Pulmonary artery endothelial cell (primary cell): ENCODE measurements at regions not wholly inside any gene's neighbourhood (a gene's known extent, or its start where the extent isn't known, plus 50 kb on each side); places are given as distances from the start of the nearest gene placed in this dataset.
"Not testable (repeated sequence)": the region's sequence is repeated elsewhere in the genome, so short reads cannot be mapped to it uniquely, and the experiment has no call there.

ENCODE experiments used
- DNase-seq: peaks from one replicate; pipeline ENCODE4 v3.0.0-alpha.2; 2011; ENCODE audit warnings: low read depth, low spot score

DNA sequence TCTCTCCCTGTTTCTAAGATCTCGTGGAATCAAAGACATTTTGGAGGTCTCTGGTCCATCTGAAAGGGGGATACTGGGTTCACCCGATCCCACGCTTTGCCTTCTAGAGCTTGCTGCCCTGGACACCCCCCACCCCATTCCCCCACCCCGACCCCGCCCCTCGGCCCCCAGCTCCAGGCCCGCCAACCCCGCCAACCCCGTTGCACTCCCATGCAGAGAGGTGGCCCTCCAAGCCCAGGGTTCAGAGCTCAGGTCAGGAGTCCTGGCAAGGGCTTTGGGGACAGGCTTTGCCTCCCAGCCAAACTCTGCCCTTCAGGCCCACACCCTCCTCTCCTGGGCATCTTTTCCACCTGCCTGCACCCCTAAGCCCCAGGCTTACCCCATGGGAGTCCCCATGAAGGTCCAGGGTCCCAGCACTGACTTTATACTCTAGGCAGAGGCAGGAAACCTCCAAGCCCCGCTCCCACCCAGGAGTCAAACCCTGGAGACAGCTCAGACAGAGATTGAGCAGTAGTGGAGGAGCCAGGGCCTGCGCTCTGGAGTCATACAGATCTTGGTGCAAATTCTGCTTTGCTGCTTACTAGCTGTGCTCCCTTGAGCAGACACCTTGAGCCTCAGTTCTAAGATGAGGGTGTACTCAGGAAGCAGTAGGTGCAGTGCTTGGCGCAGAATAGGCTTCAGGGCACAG lies 155.9 kb downstream of the FOXD2 start:
- no peak for DNase-seq

DNA sequence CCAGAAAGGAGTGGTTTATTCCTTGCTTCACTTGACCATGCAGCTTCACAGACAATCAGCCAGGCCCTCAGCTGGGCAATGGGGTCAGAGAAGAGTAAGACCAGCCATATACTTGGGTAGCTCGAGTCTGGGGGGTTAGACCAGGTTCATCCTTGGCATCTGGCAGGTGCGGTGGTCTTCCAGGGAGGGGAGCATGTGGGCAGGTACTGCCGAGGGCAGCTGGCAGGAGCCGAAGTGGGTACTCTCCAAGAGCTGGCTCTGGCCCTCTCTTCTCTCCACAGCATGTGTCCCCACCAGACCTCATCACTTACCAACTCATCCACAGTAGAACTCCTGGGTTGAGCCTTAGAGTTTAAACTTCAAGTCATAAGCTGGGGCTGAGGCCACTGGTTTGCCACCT lies 156.8 kb downstream of the FOXD2 start:
- DNase-seq = no peak

DNA sequence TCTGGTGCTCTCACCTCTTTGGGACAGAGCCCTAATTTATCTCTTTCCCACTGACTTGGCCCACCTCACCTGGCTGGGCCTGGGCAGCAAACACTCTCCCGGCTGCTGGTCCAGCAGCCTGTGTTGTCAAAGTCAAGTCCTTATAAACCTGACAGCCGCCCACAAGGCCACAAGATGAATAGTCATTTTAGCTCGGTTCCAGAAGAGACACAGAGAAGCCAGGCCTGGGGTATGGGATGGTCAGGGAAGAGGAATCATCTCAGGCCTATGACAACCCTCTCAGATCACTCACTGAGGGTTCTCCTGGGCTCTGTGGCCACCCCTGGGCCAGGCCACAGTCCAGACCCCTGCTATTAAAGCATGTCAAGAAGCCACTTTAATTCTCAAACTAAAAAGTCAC lies 158.5 kb downstream of the FOXD2 start:
- no peak for DNase-seq

DNA sequence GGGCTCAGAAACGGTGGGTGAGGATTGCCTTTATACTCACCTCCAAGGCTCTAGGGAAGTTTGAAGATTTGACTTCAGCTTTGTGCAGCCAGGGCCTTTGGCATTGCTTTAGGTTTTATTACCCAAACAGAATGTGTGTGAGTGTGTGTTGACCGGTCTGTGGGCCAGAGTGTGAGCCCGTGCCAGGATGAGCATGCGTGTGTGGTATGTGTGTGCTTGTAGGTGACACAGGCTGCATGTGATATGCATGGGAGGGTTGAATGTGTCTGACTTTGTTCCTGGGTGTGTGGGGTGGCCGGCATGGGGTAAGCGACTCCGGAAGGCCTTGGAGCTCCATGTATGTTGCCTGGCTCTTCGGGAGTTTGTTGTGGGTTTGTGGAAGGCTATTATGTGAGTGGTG lies 160.5 kb downstream of the FOXD2 start:
- no peak for DNase-seq

DNA sequence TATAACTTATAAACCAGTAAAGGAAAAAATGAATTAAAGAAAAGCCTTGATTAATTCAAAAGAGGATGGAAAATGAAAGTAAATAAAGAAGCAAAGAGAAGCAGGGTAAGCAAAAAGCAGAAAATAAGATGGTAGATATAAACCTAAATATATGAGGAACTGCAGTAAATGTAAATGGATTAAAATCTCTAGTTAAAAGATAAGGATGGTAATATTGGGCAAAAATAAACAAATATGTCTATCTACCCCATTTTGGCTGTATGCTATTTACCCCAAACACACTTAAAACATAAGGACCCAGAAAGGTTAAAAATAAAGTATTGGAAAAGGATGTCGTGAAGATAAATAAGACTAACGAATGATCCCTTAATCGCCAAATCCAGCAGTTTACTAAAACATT lies 161.9 kb downstream of the FOXD2 start:
- no peak for DNase-seq

DNA sequence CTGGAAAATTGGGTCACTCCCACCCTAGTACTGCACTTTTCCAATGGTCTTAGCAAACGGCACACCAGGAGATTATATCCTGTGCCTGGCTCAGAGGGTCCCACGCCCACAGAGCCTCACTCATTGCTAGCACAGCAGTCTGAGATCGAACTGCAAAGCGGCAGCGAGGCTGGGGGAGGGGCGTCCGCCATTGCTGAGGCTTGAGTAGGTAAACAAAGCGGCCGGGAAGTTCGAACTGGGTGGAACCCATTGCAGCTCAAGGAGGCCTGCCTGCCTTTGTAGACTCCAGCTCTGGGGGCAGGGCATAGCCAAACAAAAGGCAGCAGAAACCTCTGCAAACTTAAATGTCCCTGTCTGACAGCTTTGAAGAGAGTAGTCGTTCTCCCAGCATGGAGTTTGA lies 164.6 kb downstream of the FOXD2 start:
- DNase-seq = not testable (repeated sequence)

DNA sequence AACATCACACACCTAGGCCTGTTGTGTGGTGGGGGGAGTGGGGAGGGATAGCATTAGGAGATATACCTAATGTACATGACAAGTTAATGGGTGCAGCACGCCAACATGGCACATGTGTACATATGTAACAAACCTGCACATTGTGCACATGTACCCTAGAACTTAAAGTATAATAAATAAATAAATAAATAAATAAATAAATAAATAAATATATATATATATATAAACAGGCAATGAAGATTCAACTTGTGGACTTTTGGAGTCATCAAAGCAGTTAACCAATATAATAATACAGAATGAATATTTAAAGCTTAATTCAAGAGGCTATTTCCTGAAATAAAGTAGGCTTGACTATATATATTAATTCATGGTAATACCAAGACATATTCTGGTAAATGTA lies 167.0 kb downstream of the FOXD2 start:
- DNase-seq = not testable (repeated sequence)

DNA sequence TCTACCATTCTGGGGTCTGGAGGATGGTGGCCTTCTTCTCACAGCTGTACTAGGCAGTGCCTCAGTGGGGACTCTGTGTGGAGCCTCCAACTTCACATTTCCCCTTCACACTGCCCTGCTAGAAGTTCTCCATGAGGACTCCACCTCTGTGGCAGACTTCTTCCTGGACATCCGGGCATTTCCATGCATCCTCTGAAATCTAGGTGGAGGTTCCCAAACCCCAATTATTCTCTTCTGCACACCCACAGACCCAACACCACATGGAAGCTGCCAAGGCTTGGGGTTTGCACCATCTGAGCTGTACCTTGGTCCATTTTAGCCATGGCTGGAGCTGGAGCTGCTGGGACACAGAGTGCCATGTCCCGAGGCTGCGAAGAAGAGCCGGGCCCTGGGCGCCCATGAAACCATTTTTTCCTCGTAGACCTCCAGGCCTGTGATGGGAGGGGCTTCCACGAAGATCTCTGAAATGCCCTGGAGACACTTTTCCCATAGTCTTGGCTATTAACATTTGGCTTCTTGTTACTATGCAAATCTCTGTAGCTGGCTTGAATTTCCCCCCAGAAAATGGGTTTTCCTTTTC lies 170.5 kb downstream of the FOXD2 start:
- DNase-seq = no peak

DNA sequence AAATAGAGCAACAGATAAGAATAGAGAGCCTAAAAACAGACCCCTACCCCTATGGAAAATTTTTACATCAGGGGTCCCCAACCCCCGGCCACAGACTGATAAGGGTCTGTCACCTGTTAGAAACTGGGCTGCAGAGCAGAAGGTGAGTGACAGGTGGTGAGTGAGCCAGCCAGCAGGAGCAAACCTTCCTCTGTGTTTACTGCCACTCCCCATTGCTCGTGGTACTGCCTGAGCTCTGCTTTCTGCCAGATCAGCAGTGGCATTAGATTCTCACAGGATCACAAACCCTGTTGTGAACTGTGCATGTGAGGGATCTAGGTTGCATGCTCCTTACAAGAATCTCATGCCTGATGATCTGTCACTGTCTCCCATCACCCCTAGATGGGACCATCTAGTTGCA lies 174.1 kb downstream of the FOXD2 start:
- DNase-seq = no peak

DNA sequence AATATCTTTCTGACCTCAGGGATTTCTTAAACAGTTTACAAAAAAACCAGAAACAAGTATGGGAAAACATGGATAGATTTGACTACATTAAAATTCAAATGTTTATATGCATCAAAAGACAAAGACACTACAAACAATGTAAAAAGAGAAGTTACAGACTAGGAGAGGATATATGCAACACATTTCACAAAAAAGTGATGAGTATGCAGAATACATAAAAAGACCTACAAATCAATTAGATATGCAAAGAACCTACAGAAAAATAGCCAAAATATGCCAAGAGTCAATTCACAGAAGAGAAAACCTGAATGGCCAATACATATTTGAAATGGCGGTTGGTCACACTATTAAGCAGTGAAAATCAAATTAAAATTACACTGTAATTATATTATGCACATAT lies 175.0 kb downstream of the FOXD2 start:
- DNase-seq = no peak

DNA sequence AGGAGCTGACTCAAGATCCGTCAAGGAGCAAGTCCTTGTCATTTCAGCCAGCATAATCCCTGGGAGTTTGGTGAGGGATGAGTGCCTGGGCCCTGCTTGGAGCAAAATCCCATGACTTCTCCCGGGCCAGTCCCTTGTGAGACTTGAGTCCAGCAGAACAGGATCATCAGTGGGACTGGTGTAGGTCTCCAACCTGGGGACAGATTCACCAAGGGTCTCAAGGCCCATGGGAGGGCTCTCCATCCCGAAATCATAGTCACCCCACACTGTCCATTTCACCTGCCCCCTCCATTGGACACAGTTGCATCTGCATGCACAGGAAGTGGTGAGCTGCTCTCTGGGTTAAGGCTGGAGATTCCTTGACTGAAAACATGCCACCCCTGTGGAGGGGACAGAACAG lies 178.2 kb downstream of the FOXD2 start:
- DNase-seq = no peak

DNA sequence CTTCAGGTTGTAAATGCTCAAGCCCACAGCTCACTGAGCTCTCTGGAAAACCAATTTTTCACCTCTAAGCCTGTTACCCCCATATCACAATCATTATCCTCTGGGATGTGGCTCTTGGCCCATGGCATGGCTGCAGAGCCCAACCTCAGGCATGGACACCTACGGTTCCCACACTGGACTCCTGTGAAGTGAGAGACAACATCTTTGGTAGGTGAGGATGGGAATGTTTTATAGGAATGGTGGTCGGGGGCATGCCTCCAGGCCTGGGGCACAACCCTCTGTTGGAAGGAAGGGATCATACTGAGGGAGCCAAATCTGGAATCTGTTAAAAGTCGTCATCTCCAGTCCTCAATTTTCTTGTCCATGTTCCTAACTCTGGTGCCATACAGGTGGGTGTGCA lies 179.1 kb downstream of the FOXD2 start:
- no peak for DNase-seq

DNA sequence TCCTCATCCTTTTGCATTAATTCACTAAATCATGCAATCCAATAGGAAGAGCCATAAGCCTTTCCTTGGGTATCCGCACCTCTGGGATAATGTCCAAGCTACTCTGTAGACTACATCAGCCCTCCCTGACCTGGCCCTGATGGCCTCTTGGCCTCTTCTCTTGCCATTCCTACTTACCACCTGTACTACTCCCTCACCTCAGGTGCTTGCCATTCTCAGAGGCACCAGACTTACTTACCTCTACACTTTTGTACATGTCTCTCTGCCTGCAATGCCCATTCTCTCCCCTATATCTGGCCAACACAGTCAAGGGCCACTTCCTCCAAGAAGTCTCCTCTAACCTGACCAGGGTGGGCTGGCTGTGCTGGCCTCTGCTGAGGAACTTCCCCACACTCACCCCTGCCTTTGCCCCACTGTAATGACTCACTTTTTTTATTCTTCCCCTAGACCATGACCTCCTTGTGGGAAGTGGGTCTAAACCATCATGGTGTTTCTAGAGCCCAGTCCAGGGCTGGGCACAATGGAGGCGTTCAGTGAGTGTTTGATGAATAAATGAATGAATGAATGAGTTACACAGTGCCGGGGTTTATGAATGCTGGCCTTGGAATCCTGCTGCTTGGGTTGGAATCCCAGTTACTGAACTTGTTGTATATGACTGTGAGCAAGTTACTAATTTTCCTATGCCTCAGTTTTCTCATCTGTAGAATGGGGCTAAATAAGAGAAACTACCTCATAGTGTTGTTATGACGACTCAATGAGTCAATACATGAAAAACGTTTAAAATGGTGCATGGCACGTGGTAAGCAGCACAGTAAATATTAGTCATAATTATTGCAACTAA lies 179.8 kb downstream of the FOXD2 start:
- no peak for DNase-seq

DNA sequence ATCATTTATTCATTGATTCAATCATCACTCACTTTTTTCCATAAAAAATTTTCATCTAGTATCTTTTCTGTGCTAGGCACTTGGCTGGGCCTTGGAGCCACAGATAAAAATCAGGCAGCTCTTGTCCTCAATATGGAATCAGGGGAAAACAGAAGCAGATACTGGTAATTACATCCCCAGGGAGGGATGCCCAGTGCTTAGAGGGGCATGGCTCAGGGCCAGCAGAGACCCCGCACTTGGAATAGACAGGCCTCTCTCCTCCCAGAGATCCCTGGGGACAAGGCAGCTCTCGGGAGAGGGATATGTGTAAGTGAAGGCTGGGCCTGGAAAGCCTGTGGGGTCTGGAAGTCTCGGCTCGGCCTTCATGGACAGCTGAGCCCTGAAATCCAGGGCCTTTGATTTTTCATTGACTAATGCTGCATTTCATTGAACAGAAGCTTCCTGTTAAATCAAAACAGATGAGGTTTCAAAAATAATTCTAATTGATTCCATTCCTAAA lies 180.4 kb downstream of the FOXD2 start:
- DNase-seq = no peak

DNA sequence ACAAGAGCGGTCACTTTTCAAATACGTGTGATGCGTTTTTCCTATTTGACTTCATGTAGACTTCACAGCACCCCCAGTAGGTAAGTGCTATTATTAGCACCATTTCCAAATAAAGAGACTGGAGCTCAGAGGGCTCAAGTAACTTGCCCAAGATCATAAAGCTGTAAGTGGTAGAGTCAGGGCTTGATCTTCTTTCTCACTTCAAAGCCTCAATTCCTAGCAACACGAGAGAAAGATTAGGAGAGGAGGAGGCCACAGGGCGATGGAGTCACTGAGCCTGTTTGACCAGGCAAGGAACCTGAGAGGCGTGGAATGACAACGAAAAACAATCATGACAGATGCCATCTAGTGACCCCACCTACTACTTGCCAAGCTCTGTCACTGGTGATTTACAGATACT lies 181.0 kb downstream of the FOXD2 start:
- DNase-seq = no peak

DNA sequence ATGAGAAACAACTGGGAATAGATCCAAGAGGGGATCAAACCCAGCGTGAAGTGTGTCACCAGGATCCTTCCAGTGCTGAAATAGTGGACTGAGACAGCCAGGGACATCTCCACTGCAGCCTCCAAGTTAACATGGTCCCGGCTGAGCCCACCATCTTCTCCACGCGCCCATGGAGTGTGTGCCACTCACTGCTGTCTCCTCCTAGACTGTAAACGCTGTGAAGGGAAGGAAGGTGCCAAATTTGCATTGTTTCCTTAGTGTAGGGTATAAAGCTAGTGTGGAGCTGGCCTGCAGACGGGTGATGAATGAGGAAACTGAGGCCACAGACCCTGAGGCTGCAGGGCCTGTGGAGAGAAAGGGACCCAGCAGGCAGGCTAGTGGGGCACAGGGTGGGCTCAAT lies 183.6 kb downstream of the FOXD2 start:
- no peak for DNase-seq

DNA sequence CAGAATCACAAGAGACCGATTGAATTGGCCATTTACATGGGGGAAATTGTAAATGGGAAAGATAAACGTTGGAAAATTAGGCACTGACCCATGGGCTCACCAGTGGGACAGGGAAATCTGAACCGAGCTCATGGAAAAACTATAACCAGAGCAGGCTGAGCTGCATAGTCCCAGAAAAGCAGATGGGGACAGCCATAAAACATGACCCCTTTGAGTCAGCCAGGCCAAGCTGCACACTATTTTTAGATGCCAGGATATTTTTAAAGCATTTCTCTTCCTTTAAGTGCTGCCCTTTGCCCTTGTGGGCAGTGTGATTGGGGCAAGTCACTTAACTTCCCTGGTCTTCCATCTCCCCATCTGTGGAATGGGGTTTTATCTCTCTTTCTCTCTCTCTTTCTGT lies 184.1 kb downstream of the FOXD2 start:
- no peak for DNase-seq

DNA sequence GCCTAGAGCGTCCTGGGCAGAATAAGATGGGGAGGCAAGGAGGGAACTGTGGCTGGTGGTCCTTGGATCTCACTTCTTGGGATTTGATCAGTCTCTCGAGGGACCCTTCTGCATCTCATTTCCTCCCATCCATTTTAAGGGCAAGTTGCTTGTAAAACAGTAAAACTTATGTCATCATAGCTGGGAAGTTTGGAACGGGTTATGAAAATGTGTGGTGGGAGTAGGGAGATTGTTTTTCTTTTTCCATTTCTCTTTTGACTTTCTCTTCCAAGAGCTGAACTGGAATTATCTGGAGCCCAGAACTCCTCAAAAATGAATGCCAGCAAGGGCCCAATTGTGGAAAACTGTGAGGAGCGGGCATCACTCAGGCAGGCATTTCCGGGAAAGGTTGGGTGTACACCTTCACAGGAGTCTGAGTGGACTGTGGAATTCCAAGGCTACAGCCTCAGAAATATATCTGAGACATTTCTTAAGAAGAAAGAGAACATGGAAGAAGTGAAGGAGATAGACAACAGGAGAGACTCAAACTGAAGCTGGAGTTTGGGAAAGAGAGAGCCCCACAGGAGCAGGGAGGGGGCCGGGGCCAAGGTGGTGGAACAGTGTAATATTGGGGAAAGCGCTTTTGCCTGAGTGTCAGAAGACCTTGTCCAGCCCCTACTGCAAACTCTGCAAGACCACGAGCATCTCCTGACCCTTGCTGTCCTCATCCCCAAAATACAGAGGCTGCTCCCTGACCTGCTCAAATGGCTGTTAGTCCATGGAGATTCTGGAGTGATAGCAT lies 185.1 kb downstream of the FOXD2 start:
- DNase-seq = no peak

DNA sequence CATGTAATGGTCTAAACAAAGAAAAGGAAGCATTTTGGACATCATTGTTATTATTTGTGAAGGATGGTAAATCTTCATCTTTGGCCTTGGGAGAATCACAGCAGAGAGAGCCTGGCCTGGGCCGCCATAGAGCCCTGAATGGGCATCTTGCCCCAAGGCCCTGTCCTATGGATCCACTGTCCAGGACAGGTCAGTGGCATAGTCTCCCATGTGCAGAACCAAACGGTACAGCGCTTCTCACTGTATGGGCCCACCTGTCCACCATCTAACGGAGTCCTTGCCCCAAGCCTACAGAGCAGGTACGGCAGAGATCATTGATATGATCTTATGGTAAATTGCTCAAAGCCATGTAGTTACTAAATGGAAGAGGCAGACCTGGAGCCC lies 185.7 kb downstream of the FOXD2 start:
- DNase-seq = no peak

DNA sequence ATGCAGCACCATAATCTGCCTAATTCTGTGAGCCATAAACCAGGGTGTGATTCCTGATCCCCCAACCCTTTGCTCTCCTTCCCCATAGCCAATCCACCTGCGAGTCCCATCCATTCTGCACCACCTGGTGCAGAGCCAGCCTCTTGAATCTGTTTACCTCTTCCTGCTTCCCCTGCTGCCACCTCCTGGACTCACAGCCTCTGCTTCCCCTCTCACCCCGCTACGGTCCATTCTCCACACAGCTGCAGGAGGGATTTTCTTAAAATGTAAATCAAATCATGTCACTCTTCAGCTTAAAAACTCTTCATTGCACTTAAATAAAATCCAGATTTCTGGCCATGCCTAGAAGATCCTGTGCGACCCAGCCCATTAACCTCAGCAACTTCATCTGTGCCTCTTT lies 186.7 kb downstream of the FOXD2 start:
- no peak for DNase-seq

DNA sequence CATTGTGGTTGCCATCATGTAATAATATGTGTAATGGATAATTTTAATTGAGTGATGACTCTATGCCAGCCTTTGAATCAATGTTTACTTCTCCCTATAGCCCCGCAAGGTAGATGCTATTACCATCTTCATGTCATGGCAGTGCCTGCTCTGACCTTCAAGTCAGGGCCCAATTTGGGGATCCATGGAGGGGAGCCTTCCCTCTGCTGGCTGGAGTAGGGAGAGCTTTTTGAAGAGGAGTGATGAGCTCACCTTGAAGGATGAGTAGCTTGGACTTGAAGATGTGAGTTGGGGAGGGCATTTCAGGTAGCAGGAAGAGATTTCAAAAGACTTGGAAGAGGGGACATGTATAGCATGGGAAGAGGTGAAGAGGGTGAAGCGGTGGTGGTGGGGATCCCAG lies 189.2 kb downstream of the FOXD2 start:
- no peak for DNase-seq
